Dendritic cell treated with granulocyte-macrophage colony-stimulating factor and Interleukin-4, amounts not matched to agents 40 ng/mL and 50 ng/mL, for 4 days (primary cell): ENCODE measurements at regions not wholly inside any gene's neighbourhood (a gene's known extent, or its start where the extent isn't known, plus 50 kb on each side); places are given as distances from the start of the nearest gene placed in this dataset.

Experiments used
- H3K27ac Mint-ChIP-seq: one replicate; pipeline ENCODE4 v1.8.0; 2022; ENCODE audit warnings: mild to moderate bottlenecking, mixed read lengths
- H3K27me3 Mint-ChIP-seq: one replicate; pipeline ENCODE4 v1.8.0; 2022; ENCODE audit warnings: mild to moderate bottlenecking, mixed read lengths
- H3K36me3 Mint-ChIP-seq: one replicate; pipeline ENCODE4 v1.8.0; 2022; ENCODE audit warnings: low read depth, mixed read lengths
- H3K4me1 Mint-ChIP-seq: one replicate; pipeline ENCODE4 v1.8.0; 2022; ENCODE audit warnings: low read depth, mixed read lengths
- H3K4me3 Mint-ChIP-seq: one replicate; pipeline ENCODE4 v1.8.0; 2022; ENCODE audit warnings: mild to moderate bottlenecking, moderate library complexity, mixed read lengths
- H3K9me3 Mint-ChIP-seq: one replicate; pipeline ENCODE4 v1.8.0; 2022; ENCODE audit warnings: mixed read lengths
- intact Hi-C: fragments of 100-400 bp; cut with micrococcal nuclease; formaldehyde crosslinking; loops from one replicate; pipeline ENCODE4 v1.15.0; 2022

- intact Hi-C loops = no loop called here
- Mint-ChIP-seq H3K27me3 (no peaks in the 10 kb centered on the region), H3K9me3 (peaks cover 24% of the 10 kb centered on the region), H3K27ac (no peak overlapping the region), H3K36me3 (no peaks in the 10 kb centered on the region), H3K4me1 (no peaks in the 10 kb centered on the region), H3K4me3 (no peak overlapping the region)
These were observed 278.5 kb upstream of the CCDC179 start for GRCh38 chr11:23138761-23139160.

GRCh38 chr11:23143022-23143421 is 282.7 kb upstream of the CCDC179 start:
- Mint-ChIP-seq H3K27ac (no peak overlapping the region), H3K9me3 (peaks cover 17% of the 10 kb centered on the region), H3K27me3 (no peaks in the 10 kb centered on the region), H3K36me3 (no peaks in the 10 kb centered on the region), H3K4me3 (no peak overlapping the region), H3K4me1 (no peaks in the 10 kb centered on the region)
- intact Hi-C loops = no loop called here

DNA sequence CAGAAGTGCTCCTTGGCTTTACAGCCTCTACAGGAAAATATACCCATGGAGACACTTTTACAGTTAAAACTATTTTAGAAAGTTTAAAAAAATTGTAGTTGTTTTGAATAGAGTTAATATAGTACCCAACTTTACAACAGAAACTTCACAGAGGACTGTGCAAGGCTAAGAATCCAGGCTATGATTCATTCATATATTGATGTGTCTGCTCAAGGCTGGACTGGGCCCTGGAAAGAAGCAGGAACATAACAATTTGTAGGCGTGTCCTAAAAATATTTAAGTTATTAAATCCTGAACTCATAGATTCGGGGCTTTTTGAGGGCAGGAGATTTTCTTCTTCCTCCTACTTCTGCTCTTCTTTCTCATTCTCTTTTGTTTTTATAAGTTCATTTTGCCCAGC is 291.5 kb upstream of the CCDC179 start:
- H3K36me3 Mint-ChIP-seq = no peaks in the 10 kb centered on the region
- H3K4me3 Mint-ChIP-seq = no peak overlapping the region
- intact Hi-C loops = no loop called here
- no peak overlapping the region for H3K27ac Mint-ChIP-seq
- no peaks in the 10 kb centered on the region for H3K9me3 Mint-ChIP-seq
- H3K4me1 Mint-ChIP-seq = no peaks in the 10 kb centered on the region
- no peaks in the 10 kb centered on the region for H3K27me3 Mint-ChIP-seq

- H3K27me3 Mint-ChIP-seq = no peaks in the 10 kb centered on the region
- no peak overlapping the region for H3K27ac Mint-ChIP-seq
- H3K9me3 Mint-ChIP-seq = peaks cover 9% of the 10 kb centered on the region
- H3K36me3 Mint-ChIP-seq = no peaks in the 10 kb centered on the region
- no peak overlapping the region for H3K4me3 Mint-ChIP-seq
- intact Hi-C loops = no loop called here
- no peaks in the 10 kb centered on the region for H3K4me1 Mint-ChIP-seq
These were observed 295.2 kb upstream of the CCDC179 start for GRCh38 chr11:23155503-23155902.

DNA sequence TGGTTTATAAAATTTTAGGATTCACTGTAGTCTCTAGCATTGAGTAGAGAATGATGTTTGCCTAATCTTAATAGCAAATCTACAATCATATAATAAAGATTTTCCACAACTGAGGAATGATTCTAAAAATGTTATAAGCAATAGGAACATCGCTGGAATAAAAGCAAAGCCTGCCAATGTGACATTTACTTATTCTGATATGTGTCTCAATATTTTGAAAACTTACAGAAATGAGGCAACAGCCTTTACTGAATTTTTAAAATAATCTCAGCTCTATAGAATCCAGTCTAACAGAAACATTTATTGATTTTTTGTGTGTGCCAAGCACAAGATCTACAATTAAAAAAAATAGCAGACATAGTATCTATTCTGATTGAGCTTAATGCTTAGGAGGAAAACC is 303.7 kb upstream of the CCDC179 start:
- intact Hi-C loops = no loop called here
- no peaks in the 10 kb centered on the region for H3K4me1 Mint-ChIP-seq
- H3K9me3 Mint-ChIP-seq = no peaks in the 10 kb centered on the region
- no peaks in the 10 kb centered on the region for H3K36me3 Mint-ChIP-seq
- no peaks in the 10 kb centered on the region for H3K27me3 Mint-ChIP-seq
- H3K4me3 Mint-ChIP-seq = no peak overlapping the region
- no peak overlapping the region for H3K27ac Mint-ChIP-seq

DNA sequence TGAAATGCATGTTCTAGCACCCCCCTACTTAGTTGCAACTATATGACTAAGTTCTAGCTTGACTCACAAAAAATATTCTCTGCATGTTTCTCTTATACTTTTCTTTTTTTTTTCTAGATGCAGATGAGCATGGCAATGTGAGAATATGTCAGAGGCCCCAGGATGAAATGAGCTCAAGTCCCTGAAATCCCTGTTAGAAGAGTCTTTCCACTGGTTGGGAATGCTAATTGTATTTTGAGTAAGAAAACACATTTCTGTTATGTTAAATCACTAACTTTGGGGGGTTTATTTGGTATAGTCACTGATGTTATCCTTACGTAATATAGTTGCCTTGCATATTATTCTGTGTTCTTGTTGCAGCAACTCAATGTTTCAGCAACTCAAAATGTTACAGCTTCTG is 306.1 kb upstream of the CCDC179 start:
- H3K36me3 Mint-ChIP-seq = no peaks in the 10 kb centered on the region
- H3K4me1 Mint-ChIP-seq = no peaks in the 10 kb centered on the region
- no peak overlapping the region for H3K4me3 Mint-ChIP-seq
- H3K27me3 Mint-ChIP-seq = no peaks in the 10 kb centered on the region
- peaks cover 10% of the 10 kb centered on the region for H3K9me3 Mint-ChIP-seq
- H3K27ac Mint-ChIP-seq = no peak overlapping the region
- intact Hi-C loops = no loop called here

DNA sequence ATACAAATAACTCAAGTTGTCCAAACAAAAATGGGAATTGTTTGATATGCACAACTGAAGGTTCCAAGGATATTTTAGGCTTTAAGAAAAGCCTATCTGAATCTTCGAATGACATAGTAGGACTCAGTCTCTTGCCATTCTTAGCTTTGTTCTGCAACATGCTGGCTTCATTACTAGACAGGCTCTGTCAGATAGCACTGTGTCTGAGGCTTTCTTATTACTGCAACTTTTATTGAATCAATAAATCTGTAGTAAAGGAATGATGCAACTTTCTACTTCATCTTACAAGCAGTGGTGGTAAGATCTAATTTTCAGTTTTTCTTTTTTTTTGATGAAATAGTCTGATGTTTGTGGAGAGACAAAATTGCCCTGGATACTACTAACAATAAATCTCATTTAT is 319.3 kb upstream of the CCDC179 start:
- Mint-ChIP-seq H3K36me3 (no peaks in the 10 kb centered on the region), H3K4me3 (no peak overlapping the region), H3K27me3 (no peaks in the 10 kb centered on the region), H3K4me1 (no peaks in the 10 kb centered on the region), H3K27ac (no peak overlapping the region), H3K9me3 (peaks cover 56% of the 10 kb centered on the region)
- intact Hi-C loops = no loop called here

GRCh38 chr11:23181022-23181807 is 320.9 kb upstream of the CCDC179 start:
- Mint-ChIP-seq H3K4me1 (no peaks in the 10 kb centered on the region), H3K27me3 (no peaks in the 10 kb centered on the region), H3K36me3 (no peaks in the 10 kb centered on the region), H3K27ac (no peak overlapping the region), H3K9me3 (peaks cover 53% of the 10 kb centered on the region), H3K4me3 (no peak overlapping the region)
- intact Hi-C loops = no loop called here

GRCh38 chr11:23192256-23192655 is 332.0 kb upstream of the CCDC179 start:
- H3K4me3 Mint-ChIP-seq = no peak overlapping the region
- no peaks in the 10 kb centered on the region for H3K4me1 Mint-ChIP-seq
- no peak overlapping the region for H3K27ac Mint-ChIP-seq
- peaks cover 21% of the 10 kb centered on the region for H3K9me3 Mint-ChIP-seq
- H3K27me3 Mint-ChIP-seq = no peaks in the 10 kb centered on the region
- no peaks in the 10 kb centered on the region for H3K36me3 Mint-ChIP-seq
- intact Hi-C loops = no loop called here

- H3K27ac Mint-ChIP-seq = no peak overlapping the region
- H3K9me3 Mint-ChIP-seq = peaks cover 40% of the 10 kb centered on the region
- H3K36me3 Mint-ChIP-seq = no peaks in the 10 kb centered on the region
- H3K4me1 Mint-ChIP-seq = no peaks in the 10 kb centered on the region
- intact Hi-C loops = no loop called here
- no peak overlapping the region for H3K4me3 Mint-ChIP-seq
- no peaks in the 10 kb centered on the region for H3K27me3 Mint-ChIP-seq
These were observed 341.8 kb upstream of the CCDC179 start for GRCh38 chr11:23201936-23202522.

DNA sequence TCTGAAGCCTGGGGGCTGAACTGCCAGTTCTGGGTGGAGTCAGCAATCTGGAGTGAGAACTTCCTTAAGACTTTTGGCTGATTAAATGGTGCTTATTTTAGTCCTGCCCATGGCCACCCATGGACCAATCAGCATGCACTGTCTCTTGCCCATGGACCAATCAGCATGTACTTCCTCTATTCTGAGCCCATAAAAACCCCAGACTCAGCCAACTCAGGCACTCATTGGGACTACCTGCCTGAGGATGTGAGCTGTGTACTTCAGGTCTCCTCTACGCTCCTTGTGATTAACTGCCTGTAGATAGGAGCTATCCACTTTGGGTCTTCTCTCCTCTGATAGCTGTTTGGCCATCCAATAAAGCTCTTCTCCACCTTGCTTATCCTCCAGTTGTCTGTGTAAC is 342.3 kb upstream of the CCDC179 start:
- no peak overlapping the region for H3K27ac Mint-ChIP-seq
- intact Hi-C loops = no loop called here
- H3K36me3 Mint-ChIP-seq = no peaks in the 10 kb centered on the region
- peaks cover 38% of the 10 kb centered on the region for H3K9me3 Mint-ChIP-seq
- H3K4me3 Mint-ChIP-seq = no peak overlapping the region
- H3K27me3 Mint-ChIP-seq = no peaks in the 10 kb centered on the region
- H3K4me1 Mint-ChIP-seq = no peaks in the 10 kb centered on the region

DNA sequence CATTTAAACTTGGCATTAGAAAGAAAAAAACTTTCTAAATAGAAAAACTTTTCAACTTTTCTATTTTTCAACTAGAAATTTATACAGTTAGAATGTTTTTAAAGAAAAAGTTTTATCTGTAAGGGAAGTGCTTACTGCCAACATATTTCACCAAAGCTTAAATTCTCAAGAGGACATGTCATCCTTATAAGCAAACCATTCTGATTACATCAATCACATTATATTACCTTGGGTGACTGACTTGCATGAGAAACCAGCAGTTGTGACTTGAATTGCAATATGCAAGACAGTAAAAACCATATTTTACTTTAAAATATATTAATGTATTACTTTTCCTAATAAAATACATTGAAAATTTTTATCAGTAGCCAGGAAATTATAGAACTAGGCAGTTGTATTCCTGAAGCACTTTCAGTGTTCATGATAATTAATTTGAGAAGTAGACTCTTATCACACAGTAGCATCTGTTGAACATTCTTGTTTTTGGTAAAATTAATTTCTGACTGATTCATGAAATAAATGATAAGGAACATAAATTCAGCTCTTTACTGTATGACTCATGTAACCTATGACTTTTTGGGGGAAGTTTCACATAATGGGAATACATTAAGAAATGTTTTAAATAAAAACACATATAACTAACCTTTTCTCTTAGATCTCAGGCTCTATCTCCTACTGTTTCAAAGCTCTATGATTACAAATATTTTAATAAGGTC is 345.0 kb upstream of the CCDC179 start:
- Mint-ChIP-seq H3K9me3 (peaks cover 28% of the 10 kb centered on the region), H3K4me1 (no peaks in the 10 kb centered on the region), H3K36me3 (no peaks in the 10 kb centered on the region), H3K27me3 (no peaks in the 10 kb centered on the region), H3K27ac (no peak overlapping the region), H3K4me3 (no peak overlapping the region)
- intact Hi-C loops = no loop called here

DNA sequence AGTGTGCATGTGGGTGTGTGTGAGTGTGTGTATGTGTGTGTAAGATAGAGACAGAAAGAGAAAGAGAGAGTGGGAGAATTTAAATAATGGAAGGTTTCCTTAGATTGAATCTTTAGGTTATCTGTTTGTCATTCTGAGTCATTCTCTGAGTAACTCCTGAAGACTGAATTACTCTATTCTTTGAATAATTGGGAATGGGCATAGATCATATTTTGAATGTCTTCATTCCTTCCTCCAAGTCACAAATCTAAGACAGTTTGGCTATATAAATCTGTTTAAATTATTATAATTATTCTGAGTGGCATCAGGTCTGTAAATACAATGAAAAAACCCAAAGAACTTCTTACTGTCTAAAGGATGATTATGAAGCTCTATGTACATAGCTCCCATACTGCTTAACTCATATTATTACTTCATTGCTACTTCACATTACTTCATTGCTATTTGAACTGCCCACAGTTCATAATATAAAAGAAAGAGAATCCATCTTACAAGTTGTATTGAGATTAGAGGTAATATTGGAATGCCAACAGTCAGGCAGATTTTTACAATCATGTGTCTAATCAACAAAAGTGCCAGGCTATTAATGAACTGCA is 346.6 kb upstream of the CCDC179 start:
- Mint-ChIP-seq H3K4me1 (no peaks in the 10 kb centered on the region), H3K27ac (no peak overlapping the region), H3K4me3 (no peak overlapping the region), H3K27me3 (no peaks in the 10 kb centered on the region), H3K36me3 (no peaks in the 10 kb centered on the region), H3K9me3 (peaks cover 26% of the 10 kb centered on the region)
- intact Hi-C loops = no loop called here

DNA sequence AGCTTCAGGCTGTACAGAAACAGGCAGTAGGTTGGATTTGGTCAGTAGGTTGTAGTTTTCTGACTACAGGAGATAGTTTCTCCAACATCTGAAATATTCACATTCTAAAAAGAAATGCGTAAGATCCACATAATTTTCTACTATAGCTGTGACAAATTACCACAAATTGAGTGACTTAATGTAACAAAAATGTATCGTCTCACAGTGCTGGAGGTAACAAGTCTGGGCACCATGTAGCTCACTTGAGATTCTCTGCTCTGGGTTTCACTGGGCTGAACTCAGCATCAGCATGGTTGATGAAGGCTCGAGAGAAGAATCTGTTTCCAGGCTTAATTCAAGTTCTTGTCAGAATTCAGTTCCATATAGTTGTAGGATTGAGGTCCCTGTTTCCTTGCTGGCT is 350.9 kb upstream of the CCDC179 start:
- Mint-ChIP-seq H3K36me3 (no peaks in the 10 kb centered on the region), H3K9me3 (peaks cover 9% of the 10 kb centered on the region), H3K27me3 (no peaks in the 10 kb centered on the region), H3K27ac (no peak overlapping the region), H3K4me3 (no peak overlapping the region), H3K4me1 (no peaks in the 10 kb centered on the region)
- intact Hi-C loops = no loop called here
